GM18519 (cell line): ENCODE measurements at regions not wholly inside any gene's neighbourhood (a gene's known extent, or its start where the extent isn't known, plus 50 kb on each side); places are given as distances from the start of the nearest gene placed in this dataset.
"Not testable (repeated sequence)": the region's sequence is repeated elsewhere in the genome, so short reads cannot be mapped to it uniquely, and the experiment has no call there.

Experiments used
- ATAC-seq: cut with Tn5 transposase; IDR thresholded peaks from one replicate; pipeline ENCODE4 v1.9.1; 2021; ENCODE audit warnings: mild to moderate bottlenecking, moderate library complexity; ENCODE audit not compliant: unreplicated experiment, low FRiP score

DNA sequence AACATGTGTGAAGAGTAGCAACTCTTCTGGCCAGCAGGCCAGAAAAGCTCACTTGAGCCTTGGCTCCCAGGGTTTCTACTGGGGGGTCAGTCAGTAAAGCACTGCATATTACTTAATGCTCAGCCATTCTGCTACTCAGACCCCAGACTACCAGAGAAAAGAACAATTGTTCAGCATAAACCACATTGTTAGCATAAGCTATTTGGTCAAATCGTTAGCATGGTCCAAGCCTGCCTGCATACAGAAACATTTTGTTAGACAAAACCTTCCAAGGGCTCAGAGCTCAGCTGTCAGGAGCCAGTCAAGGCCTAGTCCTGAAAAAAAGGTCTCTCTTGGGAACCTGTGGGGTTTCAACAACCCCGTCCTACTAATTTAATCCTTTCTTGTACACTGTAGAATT is 449.3 kb downstream of the PRR16 start:
- no peak for ATAC-seq

DNA sequence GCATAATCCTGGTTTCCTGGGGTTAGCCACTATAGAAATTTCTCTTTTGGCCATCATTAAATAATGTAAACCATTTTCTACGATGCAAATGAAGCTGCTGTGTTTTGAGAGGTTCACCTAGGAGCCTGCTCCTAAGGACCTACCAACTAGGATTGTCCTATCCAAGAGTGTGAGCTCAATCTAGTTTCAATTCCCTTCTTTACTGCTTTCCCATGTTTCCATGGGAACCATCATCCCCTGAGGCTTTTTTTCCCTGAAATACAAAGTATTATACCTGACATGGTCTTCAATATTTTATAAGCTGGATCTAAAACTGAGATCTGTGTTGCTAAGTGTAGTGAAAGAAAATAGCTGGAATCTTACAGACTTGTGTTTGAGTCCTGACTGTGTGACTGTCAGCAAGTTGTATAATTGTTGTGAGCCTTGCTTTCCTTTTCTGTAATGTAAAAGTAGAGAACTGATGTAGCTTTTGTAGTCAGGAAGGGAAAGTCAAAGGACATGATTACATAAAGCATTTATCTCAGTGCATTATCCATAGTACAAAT is 453.2 kb downstream of the PRR16 start:
- no peak for ATAC-seq

DNA sequence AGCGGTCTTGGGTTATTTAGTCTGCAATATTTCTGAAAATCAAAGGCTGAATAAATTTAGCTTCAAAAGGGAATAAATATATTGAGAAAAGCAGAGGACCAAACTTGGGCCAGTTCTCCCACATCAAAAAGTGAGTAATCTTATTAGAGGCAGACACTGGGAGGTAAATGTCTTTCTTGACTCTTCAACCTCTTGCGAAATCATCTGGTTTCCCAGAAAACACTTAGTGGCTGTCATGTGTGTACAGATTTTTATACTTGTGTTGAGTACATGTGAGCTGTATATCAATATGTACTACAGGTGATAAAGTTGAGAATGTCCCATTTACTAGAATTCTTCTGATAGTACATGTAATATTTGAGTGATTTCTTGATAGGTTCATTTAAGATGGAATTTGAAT is 454.9 kb downstream of the PRR16 start:
- no peak for ATAC-seq

DNA sequence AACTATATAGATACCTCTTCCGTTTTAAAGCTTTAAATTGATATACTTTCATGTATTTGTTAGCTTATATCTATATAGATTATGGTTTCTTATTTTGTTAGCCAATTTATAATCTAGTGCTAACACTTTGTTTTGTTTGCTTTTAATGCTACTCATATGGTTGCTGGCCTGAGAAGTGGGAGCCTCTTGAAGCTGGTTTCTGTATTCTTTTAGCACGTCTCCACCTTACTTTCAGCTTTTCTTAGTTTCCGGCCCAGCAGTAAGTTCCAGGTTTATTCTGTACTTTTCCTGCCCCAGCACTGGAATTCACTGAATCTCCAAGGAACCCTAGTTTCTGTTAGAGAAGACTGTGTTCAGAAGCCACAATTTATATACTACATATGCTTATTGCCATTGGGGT is 458.9 kb downstream of the PRR16 start:
- no peak for ATAC-seq

DNA sequence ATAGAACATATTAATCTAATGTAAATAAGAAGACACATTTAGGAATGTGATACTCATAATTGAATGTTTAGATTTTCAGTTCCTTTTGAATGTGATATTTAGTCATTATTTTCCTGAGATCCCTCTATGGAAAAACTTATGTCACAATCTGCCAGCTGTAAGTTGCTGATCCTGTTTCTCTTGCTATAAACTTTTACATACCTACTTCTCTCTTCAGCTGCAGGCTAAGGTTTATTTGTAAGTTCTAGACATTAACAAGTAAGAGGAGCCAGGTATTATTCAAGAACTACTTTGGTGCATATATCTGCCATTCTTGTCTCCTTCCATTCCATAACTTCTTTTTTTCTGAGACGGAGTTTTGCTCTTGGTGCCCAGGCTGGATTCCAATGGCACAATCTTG is 462.4 kb downstream of the PRR16 start:
- ATAC-seq = no peak

DNA sequence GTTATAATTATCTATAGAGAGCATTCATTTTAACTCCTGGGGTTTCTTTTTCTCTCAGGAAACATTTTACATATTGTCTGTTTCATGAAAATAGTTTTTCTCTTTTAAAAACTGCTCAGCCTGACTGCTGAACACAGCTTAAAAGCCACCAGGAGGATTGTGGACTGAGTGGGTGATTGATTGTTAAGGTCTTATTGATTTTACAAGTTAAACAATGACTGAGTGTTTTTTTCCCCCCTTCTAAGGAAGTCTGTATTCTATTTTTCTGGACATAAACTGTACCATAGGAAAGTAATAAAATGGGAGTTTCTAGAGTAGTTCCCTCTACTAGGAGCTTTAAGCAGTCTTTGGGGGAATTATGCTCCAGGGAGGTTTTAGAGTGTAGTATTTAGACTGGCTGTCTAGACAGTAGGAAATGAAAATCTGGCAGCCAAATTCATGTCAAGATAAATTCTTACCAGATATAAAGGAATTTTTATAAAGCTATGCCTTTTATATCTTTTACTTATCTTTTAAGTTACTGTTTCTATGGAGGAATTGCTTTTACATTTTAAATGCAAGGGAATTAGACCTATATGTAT is 463.9 kb downstream of the PRR16 start:
- ATAC-seq = no peak

DNA sequence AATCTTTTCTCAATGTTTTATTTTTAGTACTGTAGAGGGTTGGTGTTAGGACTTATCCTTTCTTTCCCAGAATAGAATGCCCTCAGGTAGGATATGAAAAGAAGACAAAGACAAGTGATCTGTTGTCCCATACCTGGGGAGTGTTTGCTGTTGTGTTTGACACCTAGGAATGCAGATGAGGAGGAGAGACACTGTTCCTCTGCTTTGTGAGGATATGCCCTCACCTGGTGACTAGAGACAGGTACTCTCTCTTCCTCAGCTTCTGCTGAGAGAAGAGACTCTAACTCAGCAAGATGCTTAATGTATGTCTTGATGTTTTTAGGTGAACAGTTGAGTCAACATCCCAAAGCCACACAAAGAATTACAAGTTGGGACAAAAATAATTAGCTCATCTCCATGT is 468.4 kb downstream of the PRR16 start:
- no peak for ATAC-seq

DNA sequence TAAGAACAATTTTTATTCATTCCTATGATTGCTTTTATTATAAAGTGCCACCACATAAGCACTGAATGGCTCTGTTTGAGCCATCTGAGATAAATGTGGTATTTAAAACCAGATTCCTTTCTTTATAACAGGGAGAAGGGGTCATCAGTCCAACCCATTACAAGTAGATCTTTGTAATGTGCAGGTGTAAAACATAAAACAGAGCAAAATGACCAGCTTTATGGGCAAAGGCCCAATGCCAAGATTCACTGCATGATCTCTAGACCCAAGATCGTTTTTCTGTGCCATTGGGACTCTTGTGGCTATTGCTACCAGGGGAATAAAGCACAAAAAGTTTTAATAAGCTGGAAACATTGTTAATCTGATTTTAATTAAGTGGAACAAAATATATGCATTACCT is 469.9 kb downstream of the PRR16 start:
- no peak for ATAC-seq

DNA sequence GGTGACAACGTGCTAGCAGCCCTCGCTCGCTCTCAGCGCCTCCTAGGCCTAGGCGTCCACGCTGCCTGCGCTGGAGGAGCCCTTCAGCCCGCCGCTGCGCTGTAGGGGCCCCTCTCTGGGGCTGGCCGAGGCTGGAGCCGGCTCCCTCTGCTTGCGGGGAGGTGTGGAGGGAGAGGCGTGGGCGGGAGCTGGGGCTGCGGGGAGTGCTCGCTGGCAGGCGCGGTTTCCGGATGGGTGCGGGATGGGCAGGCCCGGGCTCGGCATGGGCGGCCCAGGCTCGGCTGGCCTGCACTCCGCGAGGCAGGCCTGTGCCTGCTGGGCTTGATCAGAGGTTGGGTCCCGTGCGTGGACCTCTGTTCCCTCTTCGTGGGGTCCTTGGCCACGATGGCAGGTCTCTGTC is 472.6 kb downstream of the PRR16 start:
- ATAC-seq = no peak

DNA sequence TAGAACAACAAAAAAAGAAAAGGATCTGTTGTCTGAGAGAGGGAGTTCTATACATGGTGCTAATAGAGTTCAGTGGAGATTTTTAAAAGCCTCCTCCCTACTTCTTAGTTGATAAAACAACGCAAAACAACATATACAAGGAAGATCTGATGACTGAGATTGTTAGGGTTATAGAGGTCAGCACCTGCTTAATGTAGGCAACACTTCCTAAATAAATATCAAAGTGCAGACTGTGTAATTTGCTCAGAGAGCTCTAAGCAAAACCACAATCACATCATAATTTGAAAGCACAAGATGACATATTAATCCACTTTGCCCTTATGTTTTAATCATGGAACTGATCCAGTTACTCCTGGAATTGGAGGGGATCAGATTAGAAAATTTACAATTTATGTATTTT is 474.5 kb downstream of the PRR16 start:
- no peak for ATAC-seq

DNA sequence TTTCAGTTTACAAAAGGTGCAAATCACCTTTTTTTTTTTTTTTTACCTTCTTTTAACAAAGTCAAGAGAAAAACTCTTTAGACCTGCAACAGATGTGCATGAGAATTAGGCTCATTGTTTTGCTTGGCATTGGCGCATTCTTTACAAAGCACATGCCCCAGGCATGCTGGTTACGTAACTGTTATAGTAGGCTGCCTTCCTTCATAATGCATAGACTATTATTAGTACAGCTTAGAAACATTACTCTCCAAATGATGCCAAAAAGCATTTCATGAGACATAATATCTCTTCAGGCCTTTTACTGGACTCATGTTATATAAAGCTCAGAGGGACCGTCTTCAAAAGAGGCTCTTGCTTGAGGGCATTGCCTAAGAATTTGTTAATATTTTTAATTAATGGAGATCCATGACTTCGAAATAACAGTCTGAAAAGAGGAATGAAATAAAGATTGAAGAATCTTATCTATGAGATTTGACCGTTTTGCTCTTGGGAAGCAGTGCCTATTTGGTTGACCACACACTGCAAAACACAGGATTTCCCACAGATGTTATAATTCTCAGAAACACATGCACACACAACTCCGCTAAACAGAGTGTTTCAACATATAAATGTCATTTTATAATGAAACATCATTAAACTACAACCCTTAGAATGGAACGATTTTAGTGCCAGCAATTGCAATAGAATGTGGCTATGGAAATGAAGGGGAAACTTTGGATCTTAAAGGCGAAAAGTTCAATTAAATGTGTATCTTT is 478.7 kb downstream of the PRR16 start:
- ATAC-seq = no peak

DNA sequence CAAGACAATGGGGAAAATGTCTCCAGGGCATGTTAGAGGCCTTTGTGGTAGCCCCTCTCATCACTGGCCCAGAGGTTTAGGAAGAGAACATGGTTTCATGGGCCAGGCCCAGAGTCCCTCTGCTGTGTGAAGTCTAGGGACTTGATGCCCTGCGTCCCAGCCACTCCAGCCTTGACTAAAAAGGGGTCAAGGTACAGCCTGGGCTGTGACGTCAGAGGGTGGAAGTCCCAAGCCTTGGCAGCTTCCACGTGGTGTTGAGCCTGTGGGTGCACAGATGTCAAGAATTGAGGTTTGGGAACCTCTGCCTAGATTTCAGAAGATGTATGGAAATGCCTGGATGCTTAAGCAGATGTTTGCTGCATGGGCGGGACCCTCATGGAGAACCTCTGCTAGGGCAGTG is 485.5 kb downstream of the PRR16 start:
- ATAC-seq = not testable (repeated sequence)

DNA sequence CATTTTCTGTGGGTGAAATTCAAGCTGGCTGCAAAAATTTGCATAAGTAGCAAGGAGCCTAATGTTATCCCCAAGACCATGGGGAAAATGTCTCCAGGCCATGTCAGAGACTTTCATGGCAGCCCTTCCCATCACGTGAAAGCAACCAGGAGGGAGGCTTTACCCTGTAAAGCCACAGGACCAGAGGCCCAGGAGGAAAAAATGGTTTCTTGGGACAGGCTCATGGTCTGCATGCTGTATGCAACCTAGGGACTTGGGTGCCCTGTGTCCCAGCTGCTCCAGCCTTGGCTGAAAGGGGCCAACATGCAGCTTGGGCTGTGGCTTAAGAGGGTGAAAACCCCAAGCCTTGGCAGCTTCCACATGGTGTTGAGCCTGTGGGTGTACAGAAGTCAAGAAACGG is 489.3 kb downstream of the PRR16 start:
- ATAC-seq = not testable (repeated sequence)

DNA sequence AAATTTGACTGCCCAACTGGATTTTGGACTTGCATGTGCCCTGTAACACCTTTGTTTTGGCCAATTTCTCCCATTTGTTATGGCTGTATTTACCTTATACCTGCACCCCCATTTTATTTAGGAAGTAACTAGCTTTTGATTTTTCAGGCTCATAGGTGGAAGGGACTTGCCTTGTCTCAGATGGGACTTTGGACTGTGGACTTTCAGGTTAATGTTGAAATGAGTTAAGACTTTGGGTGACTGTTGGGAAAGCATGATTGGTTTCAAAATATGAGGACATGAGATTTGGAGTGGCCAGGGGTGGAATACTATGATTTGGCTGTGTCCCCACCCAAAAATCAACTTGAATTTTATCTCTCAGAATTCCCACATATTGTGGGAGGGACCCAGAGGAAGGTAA is 490.2 kb downstream of the PRR16 start:
- no peak for ATAC-seq

DNA sequence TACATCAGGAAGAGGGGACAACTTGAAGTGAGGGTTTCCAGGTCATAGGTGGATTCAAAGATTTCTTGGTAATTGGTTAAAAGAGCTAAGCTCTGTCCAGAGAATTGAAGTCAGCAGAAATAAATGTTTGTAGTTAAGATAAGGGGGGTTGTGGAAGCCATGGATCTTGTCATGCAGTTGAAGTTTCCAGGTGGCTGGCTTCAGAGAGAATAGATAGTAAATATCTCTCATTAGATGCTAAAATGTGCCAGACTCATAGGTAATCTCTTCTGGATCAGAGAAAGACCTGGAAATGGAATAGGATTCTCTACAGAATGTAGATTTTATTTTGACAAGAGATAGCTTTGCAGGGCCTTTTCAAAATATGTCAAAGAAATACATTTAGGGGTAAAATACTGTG is 491.7 kb downstream of the PRR16 start:
- no peak for ATAC-seq

DNA sequence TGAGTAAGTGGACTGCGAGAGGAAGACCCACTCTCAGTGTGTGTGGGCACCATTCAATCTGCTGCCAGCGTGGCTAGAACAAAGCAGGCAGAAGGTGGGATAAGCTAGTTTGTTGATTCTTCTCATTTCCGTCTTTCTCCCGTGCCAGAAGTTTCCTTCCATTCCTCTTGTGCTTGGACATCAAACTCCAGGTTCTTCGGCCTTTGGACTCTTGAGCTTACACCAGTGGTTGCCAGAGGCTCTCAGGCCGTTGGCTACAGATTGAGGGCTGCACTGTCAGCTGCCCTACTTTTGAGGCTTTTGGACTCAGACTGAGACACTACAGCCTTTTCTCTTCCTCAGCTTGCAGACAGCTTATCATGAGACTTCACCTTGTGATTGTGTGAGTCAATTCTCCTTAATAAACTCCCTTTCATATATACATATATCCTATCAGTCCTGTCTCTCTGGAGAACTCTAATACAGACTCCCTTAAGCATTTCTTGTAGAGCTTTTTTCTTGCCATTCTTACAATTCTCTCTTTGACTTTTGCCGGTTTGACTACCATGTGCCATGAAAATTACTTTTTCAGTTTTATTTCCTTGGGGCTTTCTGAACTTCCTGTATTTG is 494.9 kb downstream of the PRR16 start:
- ATAC-seq = no peak

DNA sequence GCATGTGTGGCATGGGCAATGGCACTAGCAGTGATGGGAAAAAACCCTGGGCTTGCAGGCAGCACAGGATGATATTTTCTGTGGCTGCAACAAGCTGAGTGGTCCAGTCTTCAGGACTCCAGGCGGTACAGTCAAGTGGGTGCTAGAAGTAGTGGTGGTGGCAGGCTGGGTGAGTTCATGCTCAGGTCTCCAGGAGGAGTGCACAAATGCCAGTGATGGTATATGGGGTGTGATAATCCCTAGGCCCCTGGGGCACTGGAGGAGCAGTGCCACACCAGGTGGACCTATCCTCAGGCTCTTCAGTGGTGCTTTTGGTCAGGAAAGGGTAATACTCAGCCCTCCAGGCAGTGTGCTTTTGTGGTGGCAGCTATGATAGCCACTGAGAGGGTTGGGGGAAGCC is 496.4 kb downstream of the PRR16 start:
- no peak for ATAC-seq

DNA sequence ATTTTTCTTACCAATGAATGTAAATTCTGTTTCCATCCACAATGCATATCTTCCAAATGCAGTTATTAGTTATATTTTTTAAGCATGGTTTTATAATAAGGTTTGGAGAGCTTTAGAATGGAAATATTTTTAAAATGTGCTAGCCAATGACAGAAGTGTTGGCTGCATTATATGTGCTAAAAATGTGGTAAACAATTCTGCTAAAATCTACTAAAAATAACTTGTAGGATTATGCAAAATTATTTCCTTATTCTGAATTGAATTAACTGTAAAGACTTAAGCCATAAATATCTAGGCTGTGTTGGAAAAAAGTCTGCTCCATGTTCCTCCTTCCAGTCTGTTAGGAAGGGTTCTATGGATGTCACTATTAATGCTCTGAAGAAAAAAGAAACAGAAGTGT is 503.3 kb downstream of the PRR16 start:
- ATAC-seq = no peak

DNA sequence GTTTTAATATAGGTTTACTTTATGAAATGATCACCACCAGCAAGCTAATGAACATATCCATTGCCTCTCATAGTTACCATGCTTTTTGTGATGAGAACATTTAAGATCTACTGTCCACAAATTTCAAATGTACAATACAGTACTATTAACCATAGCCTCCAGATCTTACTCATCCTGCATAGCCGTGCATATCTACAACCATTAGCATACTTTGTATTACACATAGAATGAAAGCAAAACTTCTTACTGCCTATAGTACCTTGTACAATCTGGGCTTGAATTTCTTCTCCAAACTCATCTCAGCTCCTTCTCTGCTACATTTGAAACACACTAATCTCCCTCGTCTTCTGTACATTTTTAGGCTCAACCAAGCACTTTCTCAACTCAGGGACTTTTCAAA is 510.6 kb downstream of the PRR16 start:
- ATAC-seq = no peak

DNA sequence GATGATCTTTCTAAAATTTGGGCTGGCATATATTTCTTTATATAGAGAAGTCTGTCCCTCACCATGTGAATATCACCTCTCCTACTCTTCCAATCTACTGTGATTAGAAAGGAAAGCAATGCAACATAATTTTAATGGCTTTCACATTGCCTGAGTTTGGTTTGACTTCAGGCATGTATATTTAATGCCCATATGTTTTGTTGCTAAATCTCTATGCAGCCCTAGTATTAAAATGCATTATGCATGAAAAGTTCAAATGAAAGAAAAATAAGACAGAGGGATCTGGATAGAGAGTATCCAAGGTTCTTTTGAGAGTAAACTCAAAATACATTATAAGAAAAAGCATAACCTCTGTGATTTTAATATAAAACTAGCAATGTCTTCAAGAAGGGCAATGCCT is 518.3 kb downstream of the PRR16 start:
- ATAC-seq = no peak

DNA sequence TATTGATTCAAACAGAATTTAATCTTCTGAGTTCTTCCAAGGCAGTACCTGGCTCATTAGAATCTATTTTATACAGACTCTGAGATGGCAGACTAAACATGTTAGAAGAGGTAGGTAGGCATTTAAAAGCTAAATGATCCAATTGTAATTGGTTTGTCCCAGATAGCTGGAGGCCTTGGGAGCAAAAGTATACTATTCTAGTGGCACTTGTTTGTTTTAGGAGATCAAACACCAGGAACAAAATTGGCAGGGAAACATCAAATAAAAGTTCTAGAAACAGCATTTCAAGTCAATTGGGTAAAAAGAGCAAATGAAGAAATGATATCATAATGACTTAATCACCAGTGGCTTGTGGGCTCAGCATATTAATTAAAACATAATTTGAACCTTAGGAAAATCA is 521.4 kb downstream of the PRR16 start:
- no peak for ATAC-seq

DNA sequence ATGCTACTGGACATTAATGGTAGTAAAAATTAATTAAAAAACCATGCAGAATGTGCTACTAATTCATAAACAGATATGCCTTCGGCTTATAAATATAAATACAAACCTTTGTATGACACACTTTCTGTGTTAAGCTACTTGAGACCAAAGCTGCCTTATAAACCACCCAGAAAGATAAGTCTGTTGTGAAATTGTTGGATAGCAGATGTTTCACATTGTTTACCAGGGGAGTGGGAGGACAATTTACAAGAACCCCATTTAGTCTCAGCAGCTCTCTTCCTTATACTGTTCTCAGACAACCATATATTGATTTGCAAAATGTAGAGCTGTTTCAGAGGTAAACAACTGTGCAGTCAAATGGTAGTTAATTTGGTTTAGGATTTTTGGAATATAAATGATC is 524.4 kb downstream of the PRR16 start:
- no peak for ATAC-seq
